GM19397 (cell line): ENCODE measurements at regions not wholly inside any gene's neighbourhood (a gene's known extent, or its start where the extent isn't known, plus 50 kb on each side); places are given as distances from the start of the nearest gene placed in this dataset.
"Not testable (repeated sequence)": the region's sequence is repeated elsewhere in the genome, so short reads cannot be mapped to it uniquely, and the experiment has no call there.

Source experiments
- ATAC-seq: cut with Tn5 transposase; IDR thresholded peaks from one replicate; pipeline ENCODE4 v1.9.1; 2021; ENCODE audit warnings: mild to moderate bottlenecking, moderate library complexity; ENCODE audit not compliant: unreplicated experiment

GRCh38 chr17:53208935-53209334 lies 613.8 kb upstream of the KIF2B start:
- ATAC-seq, result not testable (repeated sequence)

GRCh38 chr17:53193044-53193443 lies 629.7 kb upstream of the KIF2B start:
- no peak for ATAC-seq

- no peak for ATAC-seq
Measured at GRCh38 chr17:53191878-53192277, 630.8 kb upstream of the KIF2B start.

- no peak for ATAC-seq
Measured at GRCh38 chr17:53186001-53186400, 636.7 kb upstream of the KIF2B start.

GRCh38 chr17:53176629-53177028 lies 646.1 kb upstream of the KIF2B start:
- no peak for ATAC-seq

GRCh38 chr17:53168413-53168812 lies 654.3 kb upstream of the KIF2B start:
- ATAC-seq, result no peak

- no peak for ATAC-seq
Measured at GRCh38 chr17:53166731-53167130, 656.0 kb upstream of the KIF2B start.

GRCh38 chr17:53150101-53150698 lies 672.5 kb upstream of the KIF2B start:
- no peak for ATAC-seq

GRCh38 chr17:53149316-53149715 lies 673.4 kb upstream of the KIF2B start:
- ATAC-seq, result no peak

- ATAC-seq, result no peak
Measured at GRCh38 chr17:53148058-53148457, 674.7 kb upstream of the KIF2B start.

- ATAC-seq, result no peak
Measured at GRCh38 chr17:53142890-53143289, 679.8 kb upstream of the KIF2B start.

GRCh38 chr17:53141731-53142130 lies 681.0 kb upstream of the KIF2B start:
- ATAC-seq, result no peak

GRCh38 chr17:53141280-53141679 lies 681.4 kb upstream of the KIF2B start:
- ATAC-seq, result no peak

- ATAC-seq, result no peak
Measured at GRCh38 chr17:53137869-53138268, 684.9 kb upstream of the KIF2B start.

GRCh38 chr17:53135969-53136368 lies 686.8 kb upstream of the KIF2B start:
- ATAC-seq, result no peak

GRCh38 chr17:53134548-53134947 lies 688.2 kb upstream of the KIF2B start:
- no peak for ATAC-seq

GRCh38 chr17:53133876-53134275 lies 688.9 kb upstream of the KIF2B start:
- no peak for ATAC-seq

- ATAC-seq, result no peak
Measured at GRCh38 chr17:53129863-53130262, 692.9 kb upstream of the KIF2B start.

- ATAC-seq, result no peak
Measured at GRCh38 chr17:53127331-53127730, 695.4 kb upstream of the KIF2B start.

GRCh38 chr17:53122966-53123365 lies 699.8 kb upstream of the KIF2B start:
- no peak for ATAC-seq

GRCh38 chr17:53119773-53120172 lies 703.0 kb upstream of the KIF2B start:
- no peak for ATAC-seq

- no peak for ATAC-seq
Measured at GRCh38 chr17:53118948-53119347, 703.8 kb upstream of the KIF2B start.

GRCh38 chr17:53106886-53107285 lies 715.8 kb upstream of the KIF2B start:
- ATAC-seq, result no peak
